GM18508 (cell line): ENCODE measurements at regions not wholly inside any gene's neighbourhood (a gene's known extent, or its start where the extent isn't known, plus 50 kb on each side); places are given as distances from the start of the nearest gene placed in this dataset.

ENCODE experiments used
- ATAC-seq: cut with Tn5 transposase; IDR thresholded peaks from one replicate; pipeline ENCODE4 v1.9.1; 2021; ENCODE audit warnings: moderate number of reproducible peaks; ENCODE audit not compliant: insufficient read depth, unreplicated experiment

DNA sequence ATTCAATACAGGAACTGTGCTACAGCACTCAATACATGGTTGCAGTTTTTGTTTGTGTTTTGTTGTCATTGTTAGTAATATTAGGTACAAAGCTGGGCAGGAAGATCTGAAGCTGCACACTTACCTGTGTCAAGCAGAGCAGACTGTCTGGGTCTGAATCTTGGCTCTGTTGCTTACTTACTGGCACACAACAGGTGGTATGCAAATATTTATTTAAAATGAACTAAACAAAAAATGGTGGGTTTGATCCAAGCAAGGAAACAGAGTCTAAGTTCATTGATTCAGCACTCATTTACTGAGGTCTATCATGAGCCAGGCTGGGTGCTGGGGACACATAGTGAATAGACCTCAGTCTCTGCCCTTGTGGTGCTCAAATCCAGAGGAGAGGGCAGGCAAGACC is 230.4 kb downstream of the OMA1 start:
- ATAC-seq: no peak

DNA sequence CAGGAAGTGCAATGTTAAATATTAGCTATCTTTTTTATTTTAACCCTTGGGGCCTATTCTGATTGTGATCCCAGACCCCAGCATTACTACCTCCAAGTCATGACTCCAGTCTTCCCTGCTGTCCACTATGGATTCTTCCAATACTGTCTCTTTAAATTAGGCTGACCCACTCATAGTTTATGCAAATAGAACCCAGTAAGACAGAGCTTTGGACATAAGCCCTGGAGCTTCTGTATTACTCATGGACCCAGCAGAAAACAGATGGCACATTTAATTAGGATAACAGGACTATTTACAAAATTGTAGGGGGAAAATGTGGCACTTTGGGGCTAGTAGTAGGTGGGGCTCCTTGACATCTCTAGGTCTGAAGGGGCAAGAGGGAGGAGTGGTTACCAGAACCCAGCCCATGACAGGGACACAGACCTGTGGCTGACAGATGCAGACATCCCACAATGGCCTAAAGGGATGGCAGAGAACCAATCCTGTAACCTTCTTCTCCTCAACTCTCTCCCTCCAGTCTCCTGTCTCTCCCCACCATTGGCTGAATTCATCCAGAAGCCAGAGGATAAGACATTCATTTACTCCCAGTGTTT is 233.5 kb downstream of the OMA1 start:
- no peak for ATAC-seq

DNA sequence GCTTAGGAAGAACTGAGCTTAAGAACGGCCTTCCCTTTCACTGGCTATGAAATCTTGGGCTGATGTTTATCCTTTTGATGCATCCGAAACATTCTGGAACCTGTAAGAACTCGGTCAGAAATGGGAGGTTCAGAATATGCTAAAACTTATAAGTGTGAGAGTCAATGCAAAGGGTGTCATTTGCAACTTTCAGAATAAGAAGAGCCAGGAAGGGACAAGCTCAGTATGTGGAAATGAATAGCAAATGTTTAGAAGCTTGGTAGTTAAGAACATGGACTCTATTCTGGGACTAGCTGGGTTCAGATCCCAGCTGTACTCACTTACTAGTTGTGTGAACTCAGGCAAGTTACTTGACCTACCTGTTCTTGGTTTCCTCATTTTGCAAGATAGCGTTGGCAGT is 234.1 kb downstream of the OMA1 start:
- no peak for ATAC-seq

GRCh38 chr1:58310881-58311280 is 235.6 kb downstream of the OMA1 start:
- no peak for ATAC-seq

- ATAC-seq: no peak
Observed at GRCh38 chr1:58310469-58310868, 236.1 kb downstream of the OMA1 start.

- no peak for ATAC-seq
Observed at GRCh38 chr1:58308206-58308605, 238.3 kb downstream of the OMA1 start.

DNA sequence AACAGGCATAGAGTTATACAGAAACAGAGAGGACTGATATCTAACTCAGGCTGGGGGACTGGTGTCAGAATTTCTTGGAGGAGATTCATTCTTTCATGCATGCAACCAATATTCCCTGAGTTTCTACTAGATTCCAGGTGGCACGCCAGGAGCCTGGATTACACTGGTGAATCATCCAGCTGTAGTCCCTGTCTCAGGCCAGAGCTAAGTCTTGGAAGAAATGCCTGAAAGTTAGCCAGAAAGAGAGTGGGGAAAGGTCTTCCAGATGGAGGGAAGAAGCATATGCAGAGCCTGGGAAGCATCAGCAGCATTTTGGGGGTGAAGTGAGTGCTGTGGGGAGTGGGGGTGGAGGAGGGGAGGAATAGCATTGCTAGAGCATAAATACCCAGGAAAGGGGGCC is 239.1 kb downstream of the OMA1 start:
- no peak for ATAC-seq

- no peak for ATAC-seq
Observed at GRCh38 chr1:58305622-58306021, 240.9 kb downstream of the OMA1 start.

DNA sequence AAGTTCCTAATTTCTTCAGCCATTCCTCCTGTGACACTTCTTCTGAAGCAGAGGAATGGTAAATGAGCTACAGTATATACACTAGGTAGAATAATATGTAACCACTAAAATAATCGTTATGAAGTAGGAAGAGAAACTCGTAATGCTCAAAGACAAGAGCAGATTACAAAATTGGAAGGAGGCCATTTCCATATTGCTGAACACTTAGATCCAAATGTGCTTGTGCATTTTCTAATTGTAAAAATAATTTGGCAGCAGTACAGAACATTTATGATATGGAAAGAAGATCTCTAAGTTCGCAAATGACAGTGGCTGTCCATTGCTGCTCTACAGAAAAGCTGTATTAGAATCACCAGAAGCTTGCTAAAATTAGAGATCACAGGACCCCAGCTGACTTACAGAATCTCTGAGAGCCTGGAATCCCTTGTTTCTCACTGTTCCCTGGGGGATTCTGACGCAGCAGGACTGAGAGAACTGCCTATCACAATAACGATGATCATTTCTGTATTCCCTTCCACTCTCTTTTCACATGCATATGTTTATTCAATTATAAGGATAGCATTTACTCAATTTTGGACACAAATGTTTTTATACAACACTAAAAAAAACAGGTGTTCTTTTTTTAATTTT is 242.1 kb downstream of the OMA1 start:
- ATAC-seq: no peak

- no peak for ATAC-seq
Observed at GRCh38 chr1:58303841-58304240, 242.7 kb downstream of the OMA1 start.

GRCh38 chr1:58293388-58293787 is 253.1 kb downstream of the OMA1 start:
- no peak for ATAC-seq

GRCh38 chr1:58290685-58291372 is 255.7 kb downstream of the OMA1 start:
- no peak for ATAC-seq

GRCh38 chr1:58288624-58289142 is 257.8 kb downstream of the OMA1 start:
- no peak for ATAC-seq

GRCh38 chr1:58287894-58288623 is 258.5 kb downstream of the OMA1 start:
- no peak for ATAC-seq

DNA sequence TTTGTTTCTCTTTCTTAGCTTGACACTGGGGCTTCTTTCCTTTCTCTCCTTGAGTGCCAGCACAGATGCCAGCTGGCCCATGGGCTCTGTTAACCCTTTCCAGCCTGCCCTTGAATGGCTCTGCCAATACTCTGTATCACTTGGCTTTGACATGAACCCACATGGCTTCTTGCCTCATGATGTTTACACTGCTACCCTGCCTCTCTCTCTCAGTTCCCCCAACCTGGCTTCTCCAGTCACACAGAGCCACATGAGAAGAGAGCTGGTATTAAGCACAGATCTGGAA is 262.4 kb downstream of the OMA1 start:
- no peak for ATAC-seq

DNA sequence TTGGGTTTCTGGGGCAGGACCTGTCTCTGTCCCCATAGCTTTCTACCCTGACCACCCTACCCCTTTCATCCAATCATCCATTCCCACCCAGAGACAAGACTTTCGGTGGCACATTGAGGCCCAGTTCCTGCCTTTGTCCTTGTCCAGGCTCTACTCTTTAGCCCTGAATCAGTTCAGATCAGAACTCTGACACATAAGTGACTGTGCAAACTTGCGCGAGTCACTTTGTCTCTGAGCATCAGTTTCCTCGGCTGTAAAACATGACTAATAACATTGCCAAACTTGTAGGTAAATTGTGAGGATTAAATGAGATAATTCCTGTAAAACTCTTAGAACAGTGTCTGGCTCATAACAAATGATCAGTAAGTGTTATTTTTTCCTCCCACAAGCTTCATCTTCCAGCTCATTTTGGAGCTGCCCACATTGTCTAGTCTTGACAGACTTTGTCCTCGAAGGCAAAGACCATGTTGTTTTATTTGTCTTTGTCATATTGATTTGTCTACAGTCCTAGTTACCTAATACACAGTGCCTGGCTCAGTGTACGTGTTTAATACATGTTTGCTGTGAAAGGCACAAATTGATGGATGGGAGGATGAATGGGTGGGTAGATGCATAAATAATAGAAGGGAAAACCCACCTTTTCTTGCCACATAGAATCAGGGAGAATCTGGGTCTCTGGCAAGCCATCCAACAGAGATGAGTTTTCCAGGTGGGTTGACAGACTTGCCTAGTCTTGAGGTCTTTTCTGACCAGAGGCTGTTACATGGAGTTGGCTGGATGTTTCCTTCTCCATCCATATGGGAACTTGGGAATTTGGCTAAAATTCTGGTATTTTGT is 262.9 kb downstream of the OMA1 start:
- ATAC-seq: no peak

- ATAC-seq: no peak
Observed at GRCh38 chr1:58282623-58283387, 263.7 kb downstream of the OMA1 start.

GRCh38 chr1:58266242-58266641 is 280.3 kb downstream of the OMA1 start:
- no peak for ATAC-seq

DNA sequence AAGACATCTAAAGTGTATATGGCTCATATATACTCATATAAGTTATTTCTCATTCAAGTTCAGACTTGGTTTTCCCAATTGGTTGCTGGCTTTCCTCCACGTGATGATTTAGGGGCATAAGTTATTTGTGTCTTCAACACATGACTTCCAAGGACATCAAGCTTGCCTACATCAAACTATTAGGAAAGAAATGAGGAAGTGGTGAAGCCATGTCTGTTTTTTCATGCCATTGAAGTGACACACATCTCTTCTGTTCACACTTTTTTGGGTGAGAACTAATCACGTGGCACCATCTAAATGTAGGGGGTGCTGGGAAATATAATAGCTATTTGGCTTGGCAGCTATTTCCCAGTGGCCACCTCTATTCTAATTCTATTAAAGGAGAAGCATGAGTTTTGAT is 282.1 kb downstream of the OMA1 start:
- no peak for ATAC-seq

- ATAC-seq: no peak
Observed at GRCh38 chr1:58262702-58263101, 283.8 kb downstream of the OMA1 start.
